GM12878 (cell line): ENCODE measurements at regions not wholly inside any gene's neighbourhood (a gene's known extent, or its start where the extent isn't known, plus 50 kb on each side); places are given as distances from the start of the nearest gene placed in this dataset.

ENCODE experiments used
- ATAC-seq: fragments of 200-7000 bp; cut with Tn5 transposase; 3 replicates; pipeline ENCODE4 v1.9.1; 2020; ENCODE audit warnings: mild to moderate bottlenecking, moderate library complexity
- BruUV-seq: library from RNA; stranded (reverse); fragments of 400-500 nt; replicated peaks from 2 replicates; lab custom pipeline; 2021; lab: Mats Ljungman, UMichigan
- CTCF ChIA-PET: fragments of 300-600 bp; sonication (Branson Sonifier 250); formaldehyde crosslinking; extraction: SDS; loops from one replicate; lab custom pipeline; 2021; ENCODE audit warnings: inconsistent platforms; lab: Yijun Ruan, JAX
- POLR2A ChIA-PET: fragments of 350-600 bp; formaldehyde crosslinking; extraction: SDS; loops from one replicate; lab custom pipeline; 2021; ENCODE audit warnings: inconsistent platforms; lab: Charles Lee
- RAD21 ChIA-PET: fragments of 300-600 bp; sonication (Branson Sonifier 250); formaldehyde crosslinking; loops from one replicate; lab custom pipeline; 2023; ENCODE audit warnings: antibody characterized with exemption; ENCODE audit not compliant: unreplicated experiment; lab: Charles Lee
- SMC1A ChIA-PET: fragments of 300-600 bp; sonication (Branson Sonifier 250); formaldehyde crosslinking; loops from one replicate; lab custom pipeline; 2023; ENCODE audit not compliant: unreplicated experiment, uncharacterized antibody; lab: Charles Lee
- DNase-seq: peaks from one replicate; pipeline ENCODE4 v3.0.0-alpha.2; 2011; ENCODE audit warnings: low read depth, low spot score
- FAIRE-seq: peaks from 3 replicates; lab custom pipeline; 2011; peaks lifted over from hg19 to GRCh38; lab: Jason Lieb, UNC
- H2AFZ ChIP-seq: 2 replicates; pipeline ENCODE4 v1.6.0; 2011; ENCODE audit warnings: low read depth, low read length, control low read depth; ENCODE audit not compliant: control insufficient read depth
- H3K27ac ChIP-seq: 2 replicates; pipeline ENCODE4 v1.5.1; 2011; ENCODE audit warnings: control low read depth; ENCODE audit not compliant: control insufficient read depth, insufficient read depth
- H3K27me3 ChIP-seq, 2 experiments: replicated peaks in 1 of 2; 2 replicates each; pipeline versions ENCODE4 v1.6.0 to v1.6.1; 2011; ENCODE audit warnings: low read length in 1 of 2; ENCODE audit not compliant: control insufficient read depth in 2 of 2, insufficient read depth in 2 of 2
- H3K36me3 ChIP-seq, 2 experiments: 2 replicates each; pipeline ENCODE4 v1.5.1; 2011; ENCODE audit warnings: low read length in 1 of 2; ENCODE audit not compliant: control insufficient read depth in 2 of 2, insufficient read depth in 2 of 2
- H3K4me1 ChIP-seq: 2 replicates; pipeline ENCODE4 v1.6.1; 2011; ENCODE audit warnings: mild to moderate bottlenecking, low read length, moderate library complexity, mixed read lengths; ENCODE audit not compliant: control insufficient read depth, insufficient read depth
- H3K4me2 ChIP-seq: 2 replicates; pipeline ENCODE4 v1.6.0; 2011; ENCODE audit warnings: control low read depth; ENCODE audit not compliant: control insufficient read depth, insufficient read depth
- H3K4me3 ChIP-seq: fragments of 200-600 bp; sonication (generic); 2 replicates; pipeline ENCODE4 v1.5.1; 2016
- H3K79me2 ChIP-seq: 2 replicates; pipeline ENCODE4 v1.6.0; 2011; ENCODE audit warnings: low read length; ENCODE audit not compliant: control insufficient read depth, insufficient read depth
- H3K9ac ChIP-seq: 2 replicates; pipeline ENCODE4 v1.8.0; 2011; ENCODE audit warnings: low read length, control low read depth, mixed read lengths; ENCODE audit not compliant: control insufficient read depth, insufficient read depth
- H3K9me3 ChIP-seq: replicated peaks from 3 replicates; pipeline ENCODE4 v1.5.1; 2011; ENCODE audit warnings: mild to moderate bottlenecking, low read length; ENCODE audit not compliant: control insufficient read depth, insufficient read depth
- H4K20me1 ChIP-seq: 2 replicates; pipeline ENCODE4 v1.6.0; 2011; ENCODE audit not compliant: control insufficient read depth, insufficient read depth
- BCL3 ChIP-seq: IDR thresholded peaks from 2 replicates; pipeline ENCODE4 v1.6.1; 2011; ENCODE audit warnings: borderline replicate concordance, low read depth, mild to moderate bottlenecking, moderate library complexity, low read length; ENCODE audit not compliant: insufficient read depth, poor library complexity, severe bottlenecking
- BMI1 ChIP-seq: fragments of 450-650 bp; IDR thresholded peaks from 2 replicates; pipeline ENCODE4 v1.6.1; 2016; ENCODE audit warnings: mild to moderate bottlenecking, moderate library complexity, borderline replicate concordance
- CBX5 ChIP-seq: sonication (generic); IDR thresholded peaks from 2 replicates; pipeline ENCODE4 v1.6.1; 2016; ENCODE audit warnings: low read depth, moderate library complexity, mild to moderate bottlenecking, inconsistent platforms
- CEBPB ChIP-seq, 2 experiments: fragments of 150-350 bp in 1 of 2; IDR thresholded peaks; 2 replicates each; pipeline ENCODE4 v1.6.1; 2012 to 2014; ENCODE audit warnings: low read depth in 2 of 2, low read length in 2 of 2, borderline replicate concordance in 1 of 2, inconsistent platforms in 1 of 2
- CHD2 ChIP-seq: IDR thresholded peaks from 2 replicates; pipeline ENCODE4 v1.6.1; 2011; ENCODE audit warnings: low read depth, low read length, improper control_type of control experiment, borderline replicate concordance
- ETV6 ChIP-seq, 2 experiments: fragments of 450-650 bp in 1 of 2; IDR thresholded peaks in 1 of 2; conservative IDR thresholded peaks in 1 of 2; 2 replicates each; pipeline ENCODE4 v1.6.1; 2014; ENCODE audit warnings: antibody characterized with exemption in 1 of 2, borderline replicate concordance in 1 of 2, low read depth in 1 of 2, mild to moderate bottlenecking in 1 of 2, moderate library complexity in 1 of 2
- GATAD2B ChIP-seq: fragments of 450-650 bp; conservative IDR thresholded peaks from 2 replicates; pipeline ENCODE4 v1.6.1; 2017; ENCODE audit warnings: low read depth, mild to moderate bottlenecking, moderate library complexity
- IKZF1 ChIP-seq: fragments of 450-650 bp; conservative IDR thresholded peaks from 2 replicates; pipeline ENCODE4 v1.6.1; 2017; ENCODE audit warnings: antibody characterized with exemption, mild to moderate bottlenecking
- MTA3 ChIP-seq: IDR thresholded peaks from 2 replicates; pipeline ENCODE4 v1.6.1; 2012; ENCODE audit warnings: low read length, inconsistent platforms, borderline replicate concordance
- NFIC ChIP-seq: IDR thresholded peaks from 2 replicates; pipeline ENCODE4 v1.6.1; 2012; ENCODE audit warnings: low read depth, mild to moderate bottlenecking, inconsistent platforms, low read length, moderate library complexity
- NFXL1 ChIP-seq: fragments of 450-650 bp; IDR thresholded peaks from 2 replicates; pipeline ENCODE4 v1.6.1; 2017; ENCODE audit warnings: antibody characterized with exemption, mild to moderate bottlenecking, borderline replicate concordance
- RAD51 ChIP-seq: fragments of 450-650 bp; IDR thresholded peaks from 2 replicates; pipeline ENCODE4 v1.6.1; 2016; ENCODE audit warnings: moderate library complexity, mild to moderate bottlenecking, inconsistent platforms
- SMAD1 ChIP-seq: fragments of 450-650 bp; IDR thresholded peaks from 2 replicates; pipeline ENCODE4 v1.6.1; 2018; ENCODE audit warnings: mild to moderate bottlenecking, low read depth; ENCODE audit not compliant: partially characterized antibody
- SRF ChIP-seq, 2 experiments: IDR thresholded peaks; 2 replicates each; pipeline ENCODE4 v1.6.1; 2011; ENCODE audit warnings: low read depth in 2 of 2, low read length in 2 of 2, mild to moderate bottlenecking in 1 of 2, moderate library complexity in 1 of 2
- TCF3 ChIP-seq: IDR thresholded peaks from 2 replicates; pipeline ENCODE4 v1.6.1; 2012; ENCODE audit warnings: low read depth, mild to moderate bottlenecking, low read length, borderline replicate concordance; ENCODE audit not compliant: insufficient read depth
- YY1 ChIP-seq: IDR thresholded peaks from 2 replicates; pipeline ENCODE4 v1.6.1; 2011; ENCODE audit warnings: low read depth, mild to moderate bottlenecking, low read length
- ZNF687 ChIP-seq: fragments of 450-650 bp; IDR thresholded peaks from 2 replicates; pipeline ENCODE4 v1.6.1; 2017; ENCODE audit warnings: mild to moderate bottlenecking, moderate library complexity
- ZZZ3 ChIP-seq: IDR thresholded peaks from 2 replicates; pipeline ENCODE4 v1.6.1; 2011; ENCODE audit warnings: low read depth; ENCODE audit not compliant: control insufficient read depth, insufficient read length
- WGBS: methylation state at CpG from one replicate; pipeline ENCODE4 v1.1.6; 2016; ENCODE audit warnings: low lambda C conversion rate; ENCODE audit not compliant: insufficient replicate concordance, insufficient coverage; ENCODE audit errors: missing lambda C conversion rate; 5-methylcytosine and 5-hydroxymethylcytosine counted together
- in situ Hi-C: fragments of 300-500 bp; cut with MboI; formaldehyde crosslinking; loops from 9 replicates; pipeline ENCODE4 v1.14.3; 2018; ENCODE audit warnings: mixed read lengths
- intact Hi-C: fragments of 100-400 bp; cut with micrococcal nuclease; formaldehyde crosslinking; loops from one replicate; pipeline ENCODE4 v1.14.2; 2022; ENCODE audit not compliant: unreplicated experiment
- TF ChIP-seq, protein P1 (sequence below): fragments of 450-650 bp; IDR thresholded peaks from 2 replicates; pipeline ENCODE4 v1.6.1; 2016; ENCODE audit warnings: mild to moderate bottlenecking

DNA sequence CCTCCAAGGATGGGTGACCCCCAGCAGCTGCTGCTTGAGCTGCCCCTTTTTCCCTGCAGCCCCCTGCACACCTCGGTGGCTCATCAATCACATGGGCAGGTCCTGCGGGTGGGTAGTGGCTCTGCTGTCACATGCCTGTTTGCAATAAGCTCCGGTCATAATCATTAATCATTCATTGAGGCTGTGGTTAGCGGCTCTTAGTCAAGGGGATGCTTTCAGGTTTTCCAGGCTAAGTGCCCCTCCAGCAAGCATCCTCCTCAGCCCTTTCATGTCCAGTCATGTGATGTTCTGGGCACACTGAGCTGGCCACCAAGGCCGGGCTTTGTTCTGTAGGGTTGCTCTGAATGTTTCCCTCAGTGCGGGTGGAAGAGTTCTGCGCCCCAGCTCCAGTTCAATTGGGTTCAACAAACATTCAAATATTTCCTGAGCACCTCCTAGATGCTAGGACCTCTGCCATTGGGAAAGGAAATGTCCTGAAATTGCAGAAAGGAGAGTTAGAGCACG lies 96.4 kb upstream of the LDAH start:
- in situ Hi-C loops = no loop called here
- WGBS = 34% methylated on average over 8 of the region's 8 CpGs
- no peaks in the 10 kb centered on the region for H3K4me1 ChIP-seq
- CTCF ChIA-PET = no interaction called here
- 0 out of 4 replicates have a peak, but pooled peaks cover 0 to 1% of the 10 kb centered on the region in 2 experiments for H3K27me3 ChIP-seq
- no peaks in the 10 kb centered on the region for H4K20me1 ChIP-seq
- no peak overlapping the region for H3K4me3 ChIP-seq
- no peaks in the 10 kb centered on the region for H3K79me2 ChIP-seq
- BruUV-seq = no TSS peak
- H3K4me2 ChIP-seq = no peak overlapping the region
- SMC1A ChIA-PET = interaction anchor here (1.0 kb wide), 1 partner anchor 619 kb away, joined by 3 read pairs; no protein-coding TSS in a partner anchor
- RAD21 ChIA-PET = no interaction called here
- DNase-seq (no peak), FAIRE-seq (no peak), ATAC-seq (no peak)
- no peak overlapping the region for H3K27ac ChIP-seq
- intact Hi-C loops = no loop called here
- no peak overlapping the region for H3K9ac ChIP-seq
- no peak overlapping the region for H2AFZ ChIP-seq
- no peaks in the 10 kb centered on the region for H3K36me3 ChIP-seq
- no peaks in the 10 kb centered on the region for H3K9me3 ChIP-seq
- POLR2A ChIA-PET = no interaction called here
- TF ChIP-seq GATAD2B (no peak), CEBPB (IDR thresholded peaks at IDR 0.05; ENCODE audit: borderline replicate concordance in 1 of 2, low read depth in 2 of 2, low read length in 2 of 2) (no peak), TCF3 (no peak), CBX5 (no peak), NFIC (no peak), BCL3 (no peak), ZNF687 (no peak), ETV6 (conservative IDR thresholded peaks at IDR 0.05 in 1 of 2, IDR thresholded peaks at IDR 0.05 in 1 of 2; ENCODE audit: borderline replicate concordance in 1 of 2, low read depth in 1 of 2) (no peak), MTA3 (no peak), RAD51 (no peak), IKZF1 (no peak), SMAD1 (no peak), ZZZ3 (no peak), CHD2 (no peak), BMI1 (no peak), NFXL1 (no peak), SRF (IDR thresholded peaks at IDR 0.05; ENCODE audit: low read depth in 2 of 2, low read length in 2 of 2) (no peak), YY1 (no peak)
- TF ChIP-seq, protein P1, sequence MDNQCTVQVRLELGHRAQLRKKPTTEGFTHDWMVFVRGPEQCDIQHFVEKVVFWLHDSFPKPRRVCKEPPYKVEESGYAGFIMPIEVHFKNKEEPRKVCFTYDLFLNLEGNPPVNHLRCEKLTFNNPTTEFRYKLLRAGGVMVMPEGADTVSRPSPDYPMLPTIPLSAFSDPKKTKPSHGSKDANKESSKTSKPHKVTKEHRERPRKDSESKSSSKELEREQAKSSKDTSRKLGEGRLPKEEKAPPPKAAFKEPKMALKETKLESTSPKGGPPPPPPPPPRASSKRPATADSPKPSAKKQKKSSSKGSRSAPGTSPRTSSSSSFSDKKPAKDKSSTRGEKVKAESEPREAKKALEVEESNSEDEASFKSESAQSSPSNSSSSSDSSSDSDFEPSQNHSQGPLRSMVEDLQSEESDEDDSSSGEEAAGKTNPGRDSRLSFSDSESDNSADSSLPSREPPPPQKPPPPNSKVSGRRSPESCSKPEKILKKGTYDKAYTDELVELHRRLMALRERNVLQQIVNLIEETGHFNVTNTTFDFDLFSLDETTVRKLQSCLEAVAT = no peak
